ENCODE measurements at regions not wholly inside any gene's neighbourhood (a gene's known extent, or its start where the extent isn't known, plus 50 kb on each side); places are given as distances from the start of the nearest gene placed in this dataset.

GRCh38 chr2:120570546-120570945 is 165.1 kb upstream of the GLI2 start:
- no peak for DNase-seq (ENCODE audit: low read depth)
- TF ChIP-seq CTCF (conservative IDR thresholded peaks at IDR 0.05; ENCODE audit: control insufficient read depth, insufficient read depth, low read depth, low read length): no peak
- H3K4me3 ChIP-seq (ENCODE audit: control insufficient read depth, low read depth, low read length): no peak overlapping the region

- DNase-seq (ENCODE audit: low read depth): no peak
- H3K4me3 ChIP-seq (ENCODE audit: control insufficient read depth, low read depth, low read length): no peak overlapping the region
- TF ChIP-seq CTCF (conservative IDR thresholded peaks at IDR 0.05; ENCODE audit: control insufficient read depth, insufficient read depth, low read depth, low read length): no peak
Observed at GRCh38 chr2:120571015-120571728, 164.5 kb upstream of the GLI2 start.

GRCh38 chr2:120572226-120572625 is 163.4 kb upstream of the GLI2 start:
- DNase-seq (ENCODE audit: low read depth): no peak
- no peak for TF ChIP-seq CTCF (conservative IDR thresholded peaks at IDR 0.05; ENCODE audit: control insufficient read depth, insufficient read depth, low read depth, low read length)
- no peak overlapping the region for H3K4me3 ChIP-seq (ENCODE audit: control insufficient read depth, low read depth, low read length)

- no peak overlapping the region for H3K4me3 ChIP-seq (ENCODE audit: control insufficient read depth, low read depth, low read length)
- DNase-seq (ENCODE audit: low read depth): no peak
- TF ChIP-seq CTCF (conservative IDR thresholded peaks at IDR 0.05; ENCODE audit: control insufficient read depth, insufficient read depth, low read depth, low read length): no peak
Observed at GRCh38 chr2:120574620-120575019, 161.0 kb upstream of the GLI2 start.

GRCh38 chr2:120575966-120576365 is 159.7 kb upstream of the GLI2 start:
- H3K4me3 ChIP-seq (ENCODE audit: control insufficient read depth, low read depth, low read length): no peak overlapping the region
- no peak for DNase-seq (ENCODE audit: low read depth)
- no peak for TF ChIP-seq CTCF (conservative IDR thresholded peaks at IDR 0.05; ENCODE audit: control insufficient read depth, insufficient read depth, low read depth, low read length)

GRCh38 chr2:120576509-120577474 is 158.9 kb upstream of the GLI2 start:
- TF ChIP-seq CTCF (conservative IDR thresholded peaks at IDR 0.05; ENCODE audit: control insufficient read depth, insufficient read depth, low read depth, low read length): no peak
- peak; percentile 24 for DNase-seq (ENCODE audit: low read depth)
- H3K4me3 ChIP-seq (ENCODE audit: control insufficient read depth, low read depth, low read length): no peak overlapping the region
